ENCODE measurements at regions not wholly inside any gene's neighbourhood (a gene's known extent, or its start where the extent isn't known, plus 50 kb on each side); places are given as distances from the start of the nearest gene placed in this dataset.

- Histone ChIP-seq H3F3A (ENCODE audit: low read depth) (peaks cover 4% of the 10 kb centered on the region), H3K27ac (no peak overlapping the region), H3K9me3 (ENCODE audit: low read depth) (no peaks in the 10 kb centered on the region), H2AFZ (replicated peaks) (no peak overlapping the region), H3K4me3 (no peak overlapping the region), H3K4me1 (peaks cover 29% of the 10 kb centered on the region), H3K9ac (no peak overlapping the region), H3K79me2 (ENCODE audit: low read depth) (peaks cover 31% of the 10 kb centered on the region), H3K4me2 (no peak overlapping the region), H3K27me3 (peaks cover 5% of the 10 kb centered on the region), H4K20me1 (ENCODE audit: low read depth) (no peaks in the 10 kb centered on the region), H3K36me3 (no peaks in the 10 kb centered on the region)
- TF ChIP-seq EZH2phosphoT487 (IDR thresholded peaks at IDR 0.05) (no peak), CTCF (IDR thresholded peaks at IDR 0.05) (no peak), EZH2 (IDR thresholded peaks at IDR 0.05) (no peak)
- no peak overlapping the region for H3K4me3 Mint-ChIP-seq
- peaks cover 26% of the 10 kb centered on the region for H3K4me1 Mint-ChIP-seq
- peak; percentile 21 for DNase-seq (ENCODE audit: low spot score)
- no peak overlapping the region for H3K27ac Mint-ChIP-seq
- H3K36me3 Mint-ChIP-seq = no peaks in the 10 kb centered on the region
- peaks cover 5% of the 10 kb centered on the region for H3K27me3 Mint-ChIP-seq (ENCODE audit: insufficient read depth, low read depth)
- no peaks in the 10 kb centered on the region for H3K9me3 Mint-ChIP-seq
Measured at GRCh38 chr6:114432400-114432799, 89.6 kb upstream of the HS3ST5 start.

GRCh38 chr6:114431641-114432040 lies 88.8 kb upstream of the HS3ST5 start:
- no peaks in the 10 kb centered on the region for H3K36me3 ChIP-seq
- H3K4me2 ChIP-seq = no peak overlapping the region
- no peak overlapping the region for H2AFZ ChIP-seq (replicated peaks)
- H3K4me1 ChIP-seq = peaks cover 29% of the 10 kb centered on the region
- TF ChIP-seq EZH2 (IDR thresholded peaks at IDR 0.05) = no peak
- no peak for TF ChIP-seq EZH2phosphoT487 (IDR thresholded peaks at IDR 0.05)
- TF ChIP-seq CTCF (IDR thresholded peaks at IDR 0.05) = no peak
- Mint-ChIP-seq H3K4me3 (no peak overlapping the region), H3K9me3 (no peaks in the 10 kb centered on the region), H3K4me1 (peaks cover 26% of the 10 kb centered on the region), H3K27me3 (ENCODE audit: insufficient read depth, low read depth) (peaks cover 10% of the 10 kb centered on the region), H3K36me3 (no peaks in the 10 kb centered on the region), H3K27ac (no peak overlapping the region)
- H3K27me3 ChIP-seq = peaks cover 12% of the 10 kb centered on the region
- no peaks in the 10 kb centered on the region for H4K20me1 ChIP-seq (ENCODE audit: low read depth)
- no peaks in the 10 kb centered on the region for H3K9me3 ChIP-seq (ENCODE audit: low read depth)
- H3F3A ChIP-seq (ENCODE audit: low read depth) = peaks cover 4% of the 10 kb centered on the region
- no peak for DNase-seq (ENCODE audit: low spot score)
- H3K27ac ChIP-seq = no peak overlapping the region
- H3K9ac ChIP-seq = no peak overlapping the region
- peaks cover 31% of the 10 kb centered on the region for H3K79me2 ChIP-seq (ENCODE audit: low read depth)
- H3K4me3 ChIP-seq = no peak overlapping the region

GRCh38 chr6:114430534-114431124 lies 87.8 kb upstream of the HS3ST5 start:
- H3K27me3 Mint-ChIP-seq (ENCODE audit: insufficient read depth, low read depth) = peaks cover 10% of the 10 kb centered on the region
- Histone ChIP-seq H3K27me3 (peaks cover 20% of the 10 kb centered on the region), H4K20me1 (ENCODE audit: low read depth) (no peaks in the 10 kb centered on the region), H2AFZ (replicated peaks) (peak overlapping the region; percentile 44), H3K4me3 (no peak overlapping the region), H3K79me2 (ENCODE audit: low read depth) (peaks cover 31% of the 10 kb centered on the region), H3K4me2 (peak overlapping the region; percentile 37), H3K9me3 (ENCODE audit: low read depth) (no peaks in the 10 kb centered on the region), H3K27ac (peak overlapping the region; percentile 30), H3K36me3 (no peaks in the 10 kb centered on the region), H3K9ac (no peak overlapping the region), H3K4me1 (peaks cover 34% of the 10 kb centered on the region), H3F3A (ENCODE audit: low read depth) (peaks cover 8% of the 10 kb centered on the region)
- no peaks in the 10 kb centered on the region for H3K36me3 Mint-ChIP-seq
- H3K9me3 Mint-ChIP-seq = no peaks in the 10 kb centered on the region
- H3K27ac Mint-ChIP-seq = no peak overlapping the region
- H3K4me1 Mint-ChIP-seq = peaks cover 26% of the 10 kb centered on the region
- DNase-seq (ENCODE audit: low spot score) = peak; percentile 25
- TF ChIP-seq EZH2phosphoT487 (IDR thresholded peaks at IDR 0.05) (no peak), CTCF (IDR thresholded peaks at IDR 0.05) (no peak), EZH2 (IDR thresholded peaks at IDR 0.05) (no peak)
- H3K4me3 Mint-ChIP-seq = no peak overlapping the region

Data from neural progenitor cell (in vitro differentiated cells).